ENCODE measurements at regions not wholly inside any gene's neighbourhood (a gene's known extent, or its start where the extent isn't known, plus 50 kb on each side); places are given as distances from the start of the nearest gene placed in this dataset.
"Not testable (repeated sequence)": the region's sequence is repeated elsewhere in the genome, so short reads cannot be mapped to it uniquely, and the experiment has no call there.

DNA sequence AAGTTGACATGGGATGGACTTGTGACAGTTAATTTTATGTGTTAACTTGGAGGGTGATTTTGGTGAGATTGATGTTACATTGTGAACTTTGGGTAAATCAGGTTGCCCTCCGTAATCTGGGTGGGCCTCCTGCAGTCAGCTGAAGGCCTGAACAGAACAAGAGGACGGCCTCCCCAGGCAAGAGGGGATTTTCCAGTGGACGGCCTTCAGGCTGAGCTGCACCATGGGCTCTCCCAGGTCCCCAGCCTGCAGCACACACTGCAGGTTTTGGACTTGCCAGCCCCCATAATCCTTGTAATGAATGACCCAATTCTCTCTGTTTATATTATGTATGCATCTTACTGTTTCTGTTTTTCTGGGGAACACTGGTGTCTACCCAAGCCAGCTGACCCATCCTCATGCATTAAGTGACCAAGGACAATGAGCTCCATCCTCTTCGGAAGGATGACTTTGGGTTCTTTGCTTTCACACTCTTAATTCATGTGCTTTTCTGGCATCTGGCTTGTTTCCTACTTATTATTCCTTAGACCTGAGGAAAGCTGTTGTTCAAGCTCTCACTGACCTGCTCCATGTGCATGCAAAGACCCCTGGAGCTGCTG is 64.2 kb downstream of the DACT2 start:
- H3K4me3 ChIP-seq (ENCODE audit: insufficient read depth, low read depth, low read length), result no peak overlapping the region
- no peak for DNase-seq
- H3K27me3 ChIP-seq (ENCODE audit: control insufficient read depth, insufficient read depth, low read length), result no peaks in the 10 kb centered on the region
- no peaks in the 10 kb centered on the region for H3K36me3 ChIP-seq (replicated peaks; ENCODE audit: control insufficient read depth, insufficient read depth, low read length)

DNA sequence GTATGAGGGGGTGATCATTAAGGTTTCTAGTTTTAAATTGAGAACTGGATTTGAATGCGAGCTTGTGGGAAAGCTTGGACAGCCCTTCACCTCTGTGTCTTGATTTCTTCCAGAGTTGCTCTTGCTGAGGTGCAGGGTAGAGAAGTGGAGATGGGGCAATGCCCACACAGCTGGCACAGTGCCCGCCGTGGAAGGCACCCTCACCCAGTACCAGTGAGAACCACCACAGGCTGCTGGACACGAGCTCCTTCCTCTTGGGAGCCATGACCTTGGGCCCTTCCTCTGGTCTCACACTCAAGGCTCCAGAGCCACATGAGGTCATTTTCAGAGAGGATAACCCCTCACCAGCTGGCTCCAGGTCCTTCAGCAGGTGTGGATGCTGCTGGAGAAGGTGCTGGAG is 67.3 kb downstream of the DACT2 start:
- Histone ChIP-seq H3K36me3 (replicated peaks; ENCODE audit: control insufficient read depth, insufficient read depth, low read length) (no peaks in the 10 kb centered on the region), H3K27me3 (ENCODE audit: control insufficient read depth, insufficient read depth, low read length) (no peaks in the 10 kb centered on the region), H3K4me3 (ENCODE audit: insufficient read depth, low read depth, low read length) (no peak overlapping the region)
- no peak for DNase-seq

DNA sequence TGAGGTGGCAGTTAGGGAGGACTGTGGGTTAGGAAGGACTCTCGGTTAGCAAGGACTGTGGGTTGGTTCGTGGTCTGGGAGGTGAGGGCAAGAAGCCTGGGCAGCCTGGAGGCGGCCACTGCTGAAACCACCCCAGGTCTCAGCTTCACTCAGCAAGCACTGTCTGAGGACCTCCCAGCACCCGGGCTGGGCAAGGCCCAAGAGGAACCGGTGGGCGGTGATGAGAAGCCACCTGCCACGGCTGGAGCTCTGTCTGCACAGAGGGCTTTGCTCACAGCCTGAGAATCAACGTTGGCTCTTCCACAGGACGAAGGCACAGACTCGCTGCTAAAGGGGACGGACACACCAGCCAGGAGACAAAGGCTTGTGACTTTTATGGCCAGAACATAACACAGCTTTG is 69.3 kb downstream of the DACT2 start:
- DNase-seq, result no peak
- no peaks in the 10 kb centered on the region for H3K27me3 ChIP-seq (ENCODE audit: control insufficient read depth, insufficient read depth, low read length)
- H3K4me3 ChIP-seq (ENCODE audit: insufficient read depth, low read depth, low read length), result no peak overlapping the region
- no peaks in the 10 kb centered on the region for H3K36me3 ChIP-seq (replicated peaks; ENCODE audit: control insufficient read depth, insufficient read depth, low read length)

DNA sequence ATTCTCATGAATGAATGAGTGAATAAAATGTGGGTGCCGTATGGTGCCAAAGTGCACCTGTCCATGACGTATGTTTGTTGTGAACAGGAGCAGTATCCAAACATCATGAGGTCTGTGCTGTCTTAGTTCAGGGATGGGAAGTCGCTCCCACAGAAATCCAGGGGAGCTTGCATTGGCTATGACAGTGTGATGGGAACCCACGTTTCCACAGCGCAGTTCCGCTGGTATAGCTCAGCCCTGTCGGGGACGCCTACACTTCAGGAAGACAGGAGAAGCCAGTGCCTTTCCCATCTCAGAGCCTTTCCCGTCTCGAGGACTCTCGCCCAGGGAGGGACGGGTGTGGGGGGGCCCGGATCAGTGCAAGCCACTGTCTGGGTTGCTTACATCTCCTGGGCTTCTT is 69.8 kb downstream of the DACT2 start:
- no peak overlapping the region for H3K4me3 ChIP-seq (ENCODE audit: insufficient read depth, low read depth, low read length)
- DNase-seq, result no peak
- H3K36me3 ChIP-seq (replicated peaks; ENCODE audit: control insufficient read depth, insufficient read depth, low read length), result no peaks in the 10 kb centered on the region
- no peaks in the 10 kb centered on the region for H3K27me3 ChIP-seq (ENCODE audit: control insufficient read depth, insufficient read depth, low read length)

DNA sequence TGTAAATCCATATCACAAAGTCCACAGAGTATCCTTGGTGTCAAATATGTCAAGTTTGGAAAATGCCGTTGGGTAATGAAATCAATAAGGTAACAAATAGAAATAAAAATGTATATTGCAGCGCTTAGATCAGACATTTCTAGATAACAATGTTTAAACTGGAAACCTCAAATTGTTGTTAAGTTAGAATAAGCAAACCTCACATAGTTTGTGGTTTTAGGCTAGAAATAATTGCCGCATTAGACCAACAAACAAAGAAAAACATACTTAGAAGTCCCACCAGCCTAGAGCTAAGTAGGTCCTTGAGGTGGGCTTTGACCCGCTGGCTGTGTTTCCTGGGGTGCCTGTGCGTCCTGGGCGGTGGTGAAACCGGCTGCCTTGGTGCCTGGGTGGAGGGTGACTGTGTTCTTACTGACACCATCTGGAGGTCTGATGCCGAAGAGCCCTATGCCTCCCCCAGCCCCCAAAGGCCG is 71.4 kb downstream of the DACT2 start:
- Histone ChIP-seq H3K4me3 (ENCODE audit: insufficient read depth, low read depth, low read length) (no peak overlapping the region), H3K27me3 (ENCODE audit: control insufficient read depth, insufficient read depth, low read length) (no peaks in the 10 kb centered on the region), H3K36me3 (replicated peaks; ENCODE audit: control insufficient read depth, insufficient read depth, low read length) (no peaks in the 10 kb centered on the region)
- no peak for DNase-seq

DNA sequence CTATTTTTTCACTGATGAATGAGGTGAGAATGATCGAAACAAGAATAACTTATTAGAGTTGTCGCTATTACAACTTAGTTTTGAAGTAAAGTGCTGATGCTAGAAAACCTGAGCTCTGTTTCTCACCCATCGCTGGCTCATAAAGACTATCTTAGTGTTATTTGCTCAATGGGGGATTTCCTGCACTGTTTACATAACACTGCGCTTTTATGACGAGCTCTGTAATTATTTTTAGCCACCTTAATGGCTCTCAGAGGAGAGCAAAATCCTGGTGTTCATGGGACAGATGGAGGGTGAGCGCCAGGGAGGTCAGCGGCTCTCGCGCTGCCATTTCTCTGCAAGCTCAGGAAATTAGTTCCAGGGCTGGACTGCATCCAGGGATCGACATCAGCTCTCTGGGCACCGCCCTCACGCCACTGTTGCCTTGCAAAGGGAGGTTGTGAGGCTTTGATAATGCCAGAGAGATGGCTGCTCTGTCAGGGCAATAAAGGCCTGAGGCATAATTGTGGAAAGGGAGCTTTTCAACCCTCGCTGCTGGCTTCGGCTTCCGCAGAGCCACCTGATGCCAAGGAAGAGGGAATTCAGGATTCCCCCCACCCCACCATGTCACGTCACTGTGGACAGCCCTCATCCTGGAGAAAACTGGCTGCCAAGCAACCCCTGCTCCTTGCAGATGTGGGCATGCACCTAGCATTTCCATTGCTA is 72.0 kb downstream of the DACT2 start:
- Histone ChIP-seq H3K27me3 (ENCODE audit: control insufficient read depth, insufficient read depth, low read length) (no peaks in the 10 kb centered on the region), H3K36me3 (replicated peaks; ENCODE audit: control insufficient read depth, insufficient read depth, low read length) (no peaks in the 10 kb centered on the region), H3K4me3 (ENCODE audit: insufficient read depth, low read depth, low read length) (no peak overlapping the region)
- DNase-seq, result no peak

DNA sequence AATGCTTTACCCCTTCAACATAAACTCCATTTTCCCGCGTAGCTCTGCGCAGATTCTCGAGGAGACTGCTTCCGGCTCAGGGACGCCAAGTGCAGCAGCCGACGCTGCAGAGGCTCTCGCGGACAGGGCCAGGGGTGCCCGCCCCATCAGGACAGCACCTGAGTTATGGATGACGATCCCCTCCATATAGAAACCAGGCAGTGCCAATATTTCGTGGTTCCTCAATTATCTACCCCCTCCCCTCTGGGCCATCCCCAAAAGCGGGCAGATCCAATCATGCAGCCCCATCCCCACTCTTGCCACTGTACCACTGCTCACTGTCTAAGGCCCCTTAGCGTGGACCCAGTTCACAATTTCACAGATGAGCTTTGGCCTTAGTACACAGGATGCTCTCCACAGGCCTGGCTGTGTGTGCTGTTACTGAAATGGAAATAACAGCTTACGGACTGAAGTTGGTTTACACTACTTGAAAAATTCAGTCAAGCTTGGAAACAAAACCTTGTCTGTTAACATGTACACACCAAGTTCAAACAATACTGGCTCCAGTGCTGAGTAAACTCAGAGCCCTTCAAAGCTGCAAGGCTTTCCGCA is 74.5 kb downstream of the DACT2 start:
- Histone ChIP-seq H3K4me3 (ENCODE audit: insufficient read depth, low read depth, low read length) (no peak overlapping the region), H3K36me3 (replicated peaks; ENCODE audit: control insufficient read depth, insufficient read depth, low read length) (no peaks in the 10 kb centered on the region), H3K27me3 (ENCODE audit: control insufficient read depth, insufficient read depth, low read length) (no peaks in the 10 kb centered on the region)
- no peak for DNase-seq

DNA sequence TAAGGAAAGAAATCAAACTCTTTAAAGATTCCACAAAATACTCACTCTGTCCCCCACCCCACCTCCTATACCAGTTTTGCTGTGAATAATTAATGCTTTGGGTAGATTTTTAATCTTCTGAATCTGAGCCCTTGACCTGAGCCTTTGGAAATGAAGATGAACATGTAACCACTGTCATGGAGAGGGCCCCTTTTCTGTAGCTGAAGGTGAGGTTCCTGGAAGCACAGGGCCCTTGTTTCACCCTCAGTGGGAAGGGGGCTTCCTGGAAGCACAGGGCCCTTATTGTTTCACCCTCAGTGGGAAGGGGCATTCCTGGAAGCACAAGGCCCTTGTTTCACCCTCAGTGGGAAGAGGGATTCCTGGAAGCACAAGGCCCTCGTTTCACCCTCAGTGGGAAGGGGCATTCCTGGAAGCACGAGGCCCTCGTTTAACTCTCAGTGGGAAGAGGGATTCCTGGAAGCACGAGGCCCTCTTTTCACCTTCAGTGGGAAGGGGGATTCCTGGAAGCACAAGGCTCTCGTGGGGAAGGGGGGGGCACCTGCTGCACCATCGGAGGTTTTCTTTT is 75.7 kb downstream of the DACT2 start:
- Histone ChIP-seq H3K27me3 (ENCODE audit: control insufficient read depth, insufficient read depth, low read length) (no peaks in the 10 kb centered on the region), H3K36me3 (replicated peaks; ENCODE audit: control insufficient read depth, insufficient read depth, low read length) (no peaks in the 10 kb centered on the region), H3K4me3 (ENCODE audit: insufficient read depth, low read depth, low read length) (no peak overlapping the region)
- no peak for DNase-seq

DNA sequence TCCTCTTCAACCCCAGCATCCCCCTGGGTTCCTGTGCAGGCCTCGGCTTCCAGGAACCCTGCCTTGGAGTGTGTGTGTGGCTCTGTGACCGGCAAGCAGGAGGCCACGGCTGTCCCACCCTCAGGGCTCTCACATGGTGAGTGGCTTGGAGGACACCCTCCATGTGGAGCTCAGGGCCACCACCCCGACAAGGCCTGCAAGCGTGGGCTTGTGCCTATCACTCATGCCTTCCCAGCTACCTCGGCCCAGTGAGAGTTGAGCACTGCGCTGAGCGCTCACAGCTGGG is 76.7 kb downstream of the DACT2 start:
- H3K27me3 ChIP-seq (ENCODE audit: control insufficient read depth, insufficient read depth, low read length), result no peaks in the 10 kb centered on the region
- H3K4me3 ChIP-seq (ENCODE audit: insufficient read depth, low read depth, low read length), result no peak overlapping the region
- no peaks in the 10 kb centered on the region for H3K36me3 ChIP-seq (replicated peaks; ENCODE audit: control insufficient read depth, insufficient read depth, low read length)
- DNase-seq, result no peak

DNA sequence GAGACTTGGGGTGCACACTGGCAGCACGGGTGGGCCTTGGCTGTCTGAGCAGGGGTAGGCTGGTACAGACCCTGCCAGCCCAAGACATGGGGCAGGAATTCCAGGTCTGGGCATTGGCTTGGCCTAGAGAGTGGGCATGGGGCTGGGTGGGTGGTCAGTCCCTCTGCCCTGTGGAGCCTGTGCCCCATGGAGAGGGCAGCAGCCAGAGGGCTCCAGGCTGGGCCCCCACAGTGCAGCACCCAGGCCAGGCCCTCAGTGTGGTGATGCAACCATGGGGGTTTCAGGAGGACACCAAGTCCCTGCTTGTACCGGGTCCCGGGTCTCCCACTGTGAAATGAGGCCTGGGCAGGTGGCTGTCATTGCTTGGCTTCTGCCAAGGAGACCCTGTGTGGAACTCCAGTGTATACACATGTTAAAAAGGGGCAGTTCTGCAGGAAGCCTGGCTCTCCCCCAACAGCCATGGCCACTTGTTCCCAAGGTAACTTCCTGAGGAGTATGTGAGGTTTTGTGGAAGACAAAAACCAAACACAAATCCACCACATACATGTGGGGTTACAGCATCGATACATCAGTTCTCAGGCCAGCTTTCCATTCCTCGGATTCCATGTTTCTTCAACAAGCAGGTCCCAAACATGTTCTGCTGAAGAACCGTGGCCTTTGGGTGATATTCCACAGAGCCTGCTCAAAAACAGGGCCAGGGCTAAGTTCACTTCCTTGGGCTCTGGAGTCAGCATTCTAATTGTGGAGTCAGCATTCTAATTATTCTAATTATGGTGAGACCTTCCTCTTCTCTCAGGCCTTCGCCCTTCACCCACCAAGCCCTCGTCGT is 77.3 kb downstream of the DACT2 start:
- H3K36me3 ChIP-seq (replicated peaks; ENCODE audit: control insufficient read depth, insufficient read depth, low read length), result no peaks in the 10 kb centered on the region
- no peaks in the 10 kb centered on the region for H3K27me3 ChIP-seq (ENCODE audit: control insufficient read depth, insufficient read depth, low read length)
- H3K4me3 ChIP-seq (ENCODE audit: insufficient read depth, low read depth, low read length), result no peak overlapping the region
- no peak for DNase-seq

DNA sequence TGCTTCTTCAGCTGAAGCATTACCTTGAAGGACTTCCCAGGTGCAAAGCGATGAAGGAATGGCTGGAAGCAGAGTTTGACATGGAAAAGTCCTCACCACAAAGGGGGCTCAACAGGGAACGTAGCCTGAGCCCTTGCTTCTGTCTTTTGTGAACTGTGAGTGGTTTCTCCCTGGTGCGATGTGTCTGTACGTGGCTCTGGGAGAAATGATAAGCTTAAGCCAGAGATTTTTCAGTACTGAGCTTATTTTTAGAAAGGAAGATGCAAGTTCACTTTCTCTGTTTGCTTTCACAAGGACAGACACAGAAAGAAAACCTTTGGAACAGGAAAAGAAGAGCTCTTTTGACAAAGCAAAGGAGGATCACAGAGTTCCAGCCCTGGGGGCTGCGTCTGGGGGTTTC is 79.4 kb downstream of the DACT2 start:
- no peaks in the 10 kb centered on the region for H3K27me3 ChIP-seq (ENCODE audit: control insufficient read depth, insufficient read depth, low read length)
- no peak overlapping the region for H3K4me3 ChIP-seq (ENCODE audit: insufficient read depth, low read depth, low read length)
- DNase-seq, result no peak
- H3K36me3 ChIP-seq (replicated peaks; ENCODE audit: control insufficient read depth, insufficient read depth, low read length), result no peaks in the 10 kb centered on the region

DNA sequence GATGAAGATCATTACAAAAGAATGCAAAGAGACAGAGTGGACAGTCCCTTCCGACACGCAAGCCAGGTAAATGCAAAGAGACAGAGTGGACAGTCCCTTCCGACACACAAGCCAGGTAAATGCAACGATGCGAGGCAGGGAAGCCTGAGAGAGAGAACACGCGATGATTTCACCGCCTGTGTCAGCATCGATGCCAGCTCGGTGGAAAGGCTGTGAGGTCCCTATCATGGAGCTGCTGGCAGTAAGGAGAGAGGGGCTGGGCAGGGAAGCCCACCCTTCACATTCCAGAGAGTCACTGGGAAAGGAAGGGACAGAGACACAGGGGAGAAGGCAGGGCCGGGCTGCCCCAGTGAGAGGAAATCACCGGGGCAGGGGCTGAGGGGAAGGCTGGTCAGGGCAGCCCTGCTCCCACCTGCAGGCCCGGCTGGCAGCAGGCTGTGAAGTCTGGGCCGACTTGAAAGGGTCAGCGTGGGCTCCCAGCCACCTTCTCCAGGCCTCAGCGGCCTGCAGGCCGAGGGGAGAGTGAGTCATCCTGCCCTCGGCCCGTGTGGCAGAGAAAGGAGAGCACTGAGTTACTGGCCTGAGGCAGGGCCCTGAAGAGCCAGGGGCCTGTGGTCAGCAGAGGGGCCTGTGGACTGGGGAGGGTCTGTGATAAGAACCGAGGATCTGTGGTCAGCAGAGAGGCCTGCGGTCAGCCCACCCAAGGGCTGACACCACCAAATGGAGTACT is 80.4 kb downstream of the DACT2 start:
- DNase-seq, result no peak
- Histone ChIP-seq H3K36me3 (replicated peaks; ENCODE audit: control insufficient read depth, insufficient read depth, low read length) (no peaks in the 10 kb centered on the region), H3K27me3 (ENCODE audit: control insufficient read depth, insufficient read depth, low read length) (no peaks in the 10 kb centered on the region), H3K4me3 (ENCODE audit: insufficient read depth, low read depth, low read length) (no peak overlapping the region)

DNA sequence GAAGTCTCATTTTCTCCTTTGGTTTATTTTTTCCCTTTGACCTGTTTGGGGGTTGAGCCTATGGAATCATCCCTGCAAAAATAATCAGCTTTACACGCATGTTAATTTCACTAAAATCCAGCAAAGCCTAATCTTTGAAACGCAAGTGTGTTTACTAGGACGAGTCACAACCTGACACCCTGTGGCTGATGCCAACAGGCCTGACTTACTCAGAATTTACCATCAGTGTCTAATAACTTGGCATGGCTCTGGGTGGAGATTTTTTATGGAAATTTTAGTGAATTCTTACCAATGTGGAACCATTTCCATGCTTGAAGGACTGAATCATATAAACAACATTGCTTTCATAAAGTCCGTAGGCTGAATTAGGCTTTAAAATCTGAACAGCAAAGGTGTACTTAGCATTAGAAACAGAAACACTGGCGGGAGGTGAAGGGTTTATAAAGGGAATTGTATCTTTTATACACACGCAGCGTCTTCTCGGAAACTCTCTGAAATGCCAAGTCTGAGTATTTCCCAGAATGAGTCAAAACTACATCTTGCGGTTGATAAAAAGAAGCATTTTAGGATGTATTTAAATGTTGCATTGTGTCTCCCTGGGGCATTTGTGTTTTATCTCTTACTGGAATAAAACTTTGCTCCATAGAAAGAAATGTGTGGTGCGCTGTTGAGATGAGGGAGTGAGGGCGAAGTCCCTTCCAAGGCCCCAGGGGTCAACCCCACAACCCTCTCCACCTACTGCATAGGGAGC is 81.2 kb downstream of the DACT2 start:
- Histone ChIP-seq H3K27me3 (ENCODE audit: control insufficient read depth, insufficient read depth, low read length) (no peaks in the 10 kb centered on the region), H3K4me3 (ENCODE audit: insufficient read depth, low read depth, low read length) (no peak overlapping the region), H3K36me3 (replicated peaks; ENCODE audit: control insufficient read depth, insufficient read depth, low read length) (no peaks in the 10 kb centered on the region)
- no peak for DNase-seq

DNA sequence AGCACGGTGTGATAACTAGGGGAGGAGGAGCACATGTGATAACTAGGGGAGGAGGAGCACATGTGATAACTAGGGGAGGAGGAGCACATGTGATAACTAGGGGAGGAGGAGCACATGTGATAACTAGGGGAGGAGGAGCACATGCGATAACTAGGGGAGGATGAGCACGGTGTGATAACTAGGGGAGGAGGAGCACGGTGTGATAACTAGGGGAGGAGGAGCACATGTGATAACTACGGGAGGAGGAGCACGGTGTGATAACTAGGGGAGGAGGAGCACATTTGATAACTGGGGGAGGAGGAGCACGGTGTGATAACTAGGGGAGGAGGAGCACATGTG is 85.7 kb downstream of the DACT2 start:
- H3K27me3 ChIP-seq (ENCODE audit: control insufficient read depth, insufficient read depth, low read length); H3K4me3 ChIP-seq (ENCODE audit: insufficient read depth, low read depth, low read length); H3K36me3 ChIP-seq (replicated peaks; ENCODE audit: control insufficient read depth, insufficient read depth, low read length); DNase-seq: not testable (repeated sequence)

Measured in H7 (cell line).